K562 (cell line): ENCODE measurements at regions not wholly inside any gene's neighbourhood (a gene's known extent, or its start where the extent isn't known, plus 50 kb on each side); places are given as distances from the start of the nearest gene placed in this dataset.
"Not testable (repeated sequence)": the region's sequence is repeated elsewhere in the genome, so short reads cannot be mapped to it uniquely, and the experiment has no call there.

Source experiments
- CBX8 ChIP-seq: fragments of 200-600 bp; sonication (generic); IDR thresholded peaks from 2 replicates; pipeline ENCODE4 v1.6.1; 2012; ENCODE audit warnings: borderline replicate concordance, mixed run types, low read depth, mild to moderate bottlenecking, moderate library complexity, mixed read lengths, low read length, control low read depth, inconsistent platforms; ENCODE audit not compliant: poor library complexity, severe bottlenecking; ENCODE audit errors: extremely low read depth
- CHD4 ChIP-seq: fragments of 200-600 bp; sonication (generic); IDR thresholded peaks from 3 replicates; pipeline ENCODE4 v1.6.1; 2012; ENCODE audit warnings: low read depth, mild to moderate bottlenecking, mixed read lengths, low read length, inconsistent platforms; ENCODE audit not compliant: insufficient read depth, insufficient replicate concordance, poor library complexity, severe bottlenecking
- DMBX1 ChIP-seq: fragments of 250-450 bp; sonication (Bioruptor Pico); IDR thresholded peaks from 2 replicates; pipeline ENCODE4 v1.8.0; 2022; ENCODE audit warnings: inconsistent platforms, mild to moderate bottlenecking, moderate library complexity, borderline replicate concordance
- ELK1 ChIP-seq: sonication (generic); formaldehyde crosslinking; IDR thresholded peaks from 2 replicates; pipeline ENCODE4 v1.8.1; 2022; ENCODE audit warnings: missing genetic modification reagents
- ESRRA ChIP-seq: fragments of 450-650 bp; IDR thresholded peaks from 2 replicates; pipeline ENCODE4 v1.6.1; 2014; ENCODE audit warnings: low read depth, mild to moderate bottlenecking, moderate library complexity, borderline replicate concordance
- EZH2 ChIP-seq: IDR thresholded peaks from 2 replicates; pipeline ENCODE4 v1.6.1; 2012; ENCODE audit warnings: low read depth, mild to moderate bottlenecking, inconsistent platforms, low read length, borderline replicate concordance
- NCOA6 ChIP-seq: fragments of 450-650 bp; IDR thresholded peaks from 2 replicates; pipeline ENCODE4 v1.6.1; 2017; ENCODE audit warnings: mild to moderate bottlenecking
- POLR2AphosphoS5 ChIP-seq: IDR thresholded peaks from 2 replicates; pipeline ENCODE4 v1.6.1; 2011; ENCODE audit warnings: mild to moderate bottlenecking, low read depth, low read length, moderate library complexity; ENCODE audit not compliant: control insufficient read depth, insufficient read depth
- SIN3A ChIP-seq, 2 experiments: fragments of 150-350 bp in 1 of 2; IDR thresholded peaks; 2 replicates each; pipeline ENCODE4 v1.6.1; 2011 to 2016; ENCODE audit warnings: borderline replicate concordance in 2 of 2, low read depth in 2 of 2, low read length in 2 of 2, mild to moderate bottlenecking in 2 of 2, moderate library complexity in 2 of 2; ENCODE audit not compliant: control insufficient read depth in 1 of 2
- TEAD1 ChIP-seq, 2 experiments: fragments of 450-650 bp in 1 of 2; sonication (generic) in 1 of 2; formaldehyde crosslinking; IDR thresholded peaks; 2 replicates each; pipeline versions ENCODE4 v1.4.0 to v1.8.0; 2020 to 2022; ENCODE audit warnings: mild to moderate bottlenecking in 2 of 2, missing genetic modification reagents in 1 of 2
- ZBTB33 ChIP-seq: sonication (generic); formaldehyde crosslinking; IDR thresholded peaks from 2 replicates; pipeline ENCODE4 v1.8.1; 2023; ENCODE audit warnings: mild to moderate bottlenecking, missing genetic modification reagents
- TF ChIP-seq, protein P1 (sequence below): fragments of 450-650 bp; IDR thresholded peaks from 2 replicates; pipeline ENCODE4 v1.7.1; 2018; ENCODE audit warnings: mild to moderate bottlenecking, low read depth; ENCODE audit not compliant: partially characterized antibody
- TF ChIP-seq, protein P2 (sequence below): fragments of 450-650 bp; formaldehyde crosslinking; conservative IDR thresholded peaks from 2 replicates; pipeline ENCODE4 v1.4.0; 2022; ENCODE audit warnings: mild to moderate bottlenecking, missing genetic modification characterization

GRCh38 chr7:131059401-131059800 lies 268.3 kb upstream of the MKLN1 start:
- TF ChIP-seq NCOA6; POLR2AphosphoS5; DMBX1 (CRISPR knock-in tag); ESRRA; CBX8; CHD4; ZBTB33 (CRISPR knock-in tag); TEAD1 (CRISPR knock-in tag; IDR thresholded peaks at IDR 0.05); ELK1 (CRISPR knock-in tag); EZH2; SIN3A (IDR thresholded peaks at IDR 0.05; ENCODE audit: borderline replicate concordance in 2 of 2, control insufficient read depth in 1 of 2, low read depth in 2 of 2, low read length in 2 of 2): not testable (repeated sequence)
- TF ChIP-seq, protein P1, sequence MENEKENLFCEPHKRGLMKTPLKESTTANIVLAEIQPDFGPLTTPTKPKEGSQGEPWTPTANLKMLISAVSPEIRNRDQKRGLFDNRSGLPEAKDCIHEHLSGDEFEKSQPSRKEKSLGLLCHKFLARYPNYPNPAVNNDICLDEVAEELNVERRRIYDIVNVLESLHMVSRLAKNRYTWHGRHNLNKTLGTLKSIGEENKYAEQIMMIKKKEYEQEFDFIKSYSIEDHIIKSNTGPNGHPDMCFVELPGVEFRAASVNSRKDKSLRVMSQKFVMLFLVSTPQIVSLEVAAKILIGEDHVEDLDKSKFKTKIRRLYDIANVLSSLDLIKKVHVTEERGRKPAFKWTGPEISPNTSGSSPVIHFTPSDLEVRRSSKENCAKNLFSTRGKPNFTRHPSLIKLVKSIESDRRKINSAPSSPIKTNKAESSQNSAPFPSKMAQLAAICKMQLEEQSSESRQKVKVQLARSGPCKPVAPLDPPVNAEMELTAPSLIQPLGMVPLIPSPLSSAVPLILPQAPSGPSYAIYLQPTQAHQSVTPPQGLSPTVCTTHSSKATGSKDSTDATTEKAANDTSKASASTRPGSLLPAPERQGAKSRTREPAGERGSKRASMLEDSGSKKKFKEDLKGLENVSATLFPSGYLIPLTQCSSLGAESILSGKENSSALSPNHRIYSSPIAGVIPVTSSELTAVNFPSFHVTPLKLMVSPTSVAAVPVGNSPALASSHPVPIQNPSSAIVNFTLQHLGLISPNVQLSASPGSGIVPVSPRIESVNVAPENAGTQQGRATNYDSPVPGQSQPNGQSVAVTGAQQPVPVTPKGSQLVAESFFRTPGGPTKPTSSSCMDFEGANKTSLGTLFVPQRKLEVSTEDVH: not testable (repeated sequence)
- TF ChIP-seq, protein P2, sequence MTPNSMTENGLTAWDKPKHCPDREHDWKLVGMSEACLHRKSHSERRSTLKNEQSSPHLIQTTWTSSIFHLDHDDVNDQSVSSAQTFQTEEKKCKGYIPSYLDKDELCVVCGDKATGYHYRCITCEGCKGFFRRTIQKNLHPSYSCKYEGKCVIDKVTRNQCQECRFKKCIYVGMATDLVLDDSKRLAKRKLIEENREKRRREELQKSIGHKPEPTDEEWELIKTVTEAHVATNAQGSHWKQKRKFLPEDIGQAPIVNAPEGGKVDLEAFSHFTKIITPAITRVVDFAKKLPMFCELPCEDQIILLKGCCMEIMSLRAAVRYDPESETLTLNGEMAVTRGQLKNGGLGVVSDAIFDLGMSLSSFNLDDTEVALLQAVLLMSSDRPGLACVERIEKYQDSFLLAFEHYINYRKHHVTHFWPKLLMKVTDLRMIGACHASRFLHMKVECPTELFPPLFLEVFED (CRISPR knock-in tag): not testable (repeated sequence)
